ENCODE measurements at regions not wholly inside any gene's neighbourhood (a gene's known extent, or its start where the extent isn't known, plus 50 kb on each side); places are given as distances from the start of the nearest gene placed in this dataset.

GRCh38 chr3:153880493-153880892 lies 240.7 kb upstream of the ARHGEF26 start:
- TF ChIP-seq POLR2A (IDR thresholded peaks at IDR 0.05; ENCODE audit: low read length) (no peak), GATA1 (IDR thresholded peaks at IDR 0.05; ENCODE audit: low read depth, low read length) (no peak)
